ENCODE measurements at regions not wholly inside any gene's neighbourhood (a gene's known extent, or its start where the extent isn't known, plus 50 kb on each side); places are given as distances from the start of the nearest gene placed in this dataset.

DNA sequence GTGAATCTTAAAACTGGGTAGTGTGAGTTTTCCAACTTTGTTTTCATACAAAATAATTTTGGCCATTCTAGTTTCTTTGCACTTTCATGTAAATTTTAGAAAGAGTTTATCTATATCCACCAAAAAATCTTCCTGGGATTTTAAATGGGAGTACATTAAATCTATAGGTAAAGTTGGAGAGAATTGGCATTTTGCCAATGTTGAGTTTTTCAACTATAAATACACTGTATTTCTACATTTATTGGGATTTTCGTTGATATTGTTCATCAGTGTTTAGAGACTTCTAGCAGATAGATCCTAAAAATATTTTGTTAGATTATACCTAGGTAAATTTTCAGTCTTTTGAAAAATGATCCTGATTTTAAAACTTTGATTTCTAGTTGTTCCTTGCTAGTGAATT, 83.1 kb upstream of the CCDC54 start:
- no peak for TF ChIP-seq EZH2 (IDR thresholded peaks at IDR 0.05)
- TF ChIP-seq, protein P1, sequence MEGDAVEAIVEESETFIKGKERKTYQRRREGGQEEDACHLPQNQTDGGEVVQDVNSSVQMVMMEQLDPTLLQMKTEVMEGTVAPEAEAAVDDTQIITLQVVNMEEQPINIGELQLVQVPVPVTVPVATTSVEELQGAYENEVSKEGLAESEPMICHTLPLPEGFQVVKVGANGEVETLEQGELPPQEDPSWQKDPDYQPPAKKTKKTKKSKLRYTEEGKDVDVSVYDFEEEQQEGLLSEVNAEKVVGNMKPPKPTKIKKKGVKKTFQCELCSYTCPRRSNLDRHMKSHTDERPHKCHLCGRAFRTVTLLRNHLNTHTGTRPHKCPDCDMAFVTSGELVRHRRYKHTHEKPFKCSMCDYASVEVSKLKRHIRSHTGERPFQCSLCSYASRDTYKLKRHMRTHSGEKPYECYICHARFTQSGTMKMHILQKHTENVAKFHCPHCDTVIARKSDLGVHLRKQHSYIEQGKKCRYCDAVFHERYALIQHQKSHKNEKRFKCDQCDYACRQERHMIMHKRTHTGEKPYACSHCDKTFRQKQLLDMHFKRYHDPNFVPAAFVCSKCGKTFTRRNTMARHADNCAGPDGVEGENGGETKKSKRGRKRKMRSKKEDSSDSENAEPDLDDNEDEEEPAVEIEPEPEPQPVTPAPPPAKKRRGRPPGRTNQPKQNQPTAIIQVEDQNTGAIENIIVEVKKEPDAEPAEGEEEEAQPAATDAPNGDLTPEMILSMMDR (IDR thresholded peaks at IDR 0.05): no peak

Measured in neural progenitor cell (in vitro differentiated cells).